HG03025 (cell line): ENCODE measurements at regions not wholly inside any gene's neighbourhood (a gene's known extent, or its start where the extent isn't known, plus 50 kb on each side); places are given as distances from the start of the nearest gene placed in this dataset.

Source experiments
- ATAC-seq: cut with Tn5 transposase; IDR thresholded peaks from one replicate; pipeline ENCODE4 v1.9.1; 2021; ENCODE audit warnings: mild to moderate bottlenecking, moderate library complexity; ENCODE audit not compliant: unreplicated experiment, low FRiP score

- no peak for ATAC-seq
Measured at GRCh38 chr11:115679945-115680344, 175.7 kb upstream of the CADM1 start.

- no peak for ATAC-seq
Measured at GRCh38 chr11:115678942-115679341, 174.7 kb upstream of the CADM1 start.

- ATAC-seq, result no peak
Measured at GRCh38 chr11:115677190-115677589, 173.0 kb upstream of the CADM1 start.

GRCh38 chr11:115676768-115677167, 172.6 kb upstream of the CADM1 start:
- no peak for ATAC-seq

GRCh38 chr11:115676206-115676605, 172.0 kb upstream of the CADM1 start:
- no peak for ATAC-seq

DNA sequence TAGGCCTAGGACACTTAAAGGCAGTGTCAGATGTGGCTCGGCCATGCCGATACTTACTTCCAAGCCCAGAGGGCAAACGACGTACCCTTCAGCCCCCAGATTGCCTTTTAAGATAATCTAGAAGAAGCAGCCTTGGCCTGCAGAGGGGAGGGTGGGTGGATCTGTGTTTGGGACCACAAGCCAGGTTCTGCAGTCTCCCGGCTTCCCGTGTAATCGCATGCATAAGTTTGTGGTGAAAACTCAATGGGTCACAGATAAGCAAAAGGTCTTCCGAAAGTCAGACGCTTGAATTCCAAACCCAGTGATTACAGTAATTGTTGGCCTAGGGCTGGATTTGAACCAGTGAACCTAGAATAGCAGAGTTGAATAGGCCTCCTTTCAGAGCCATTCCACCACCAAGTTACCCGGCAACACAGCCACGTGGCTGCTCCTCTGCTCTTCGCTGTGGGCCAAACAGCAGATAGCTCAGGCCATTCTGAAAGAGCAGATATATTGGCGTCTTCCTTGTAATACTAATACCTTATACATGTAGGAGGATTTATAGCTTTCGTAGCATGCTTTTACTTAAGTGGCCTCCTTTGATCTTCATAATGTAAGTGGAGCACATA, 170.8 kb upstream of the CADM1 start:
- ATAC-seq, result no peak

- ATAC-seq, result no peak
Measured at GRCh38 chr11:115674176-115674936, 170.1 kb upstream of the CADM1 start.

DNA sequence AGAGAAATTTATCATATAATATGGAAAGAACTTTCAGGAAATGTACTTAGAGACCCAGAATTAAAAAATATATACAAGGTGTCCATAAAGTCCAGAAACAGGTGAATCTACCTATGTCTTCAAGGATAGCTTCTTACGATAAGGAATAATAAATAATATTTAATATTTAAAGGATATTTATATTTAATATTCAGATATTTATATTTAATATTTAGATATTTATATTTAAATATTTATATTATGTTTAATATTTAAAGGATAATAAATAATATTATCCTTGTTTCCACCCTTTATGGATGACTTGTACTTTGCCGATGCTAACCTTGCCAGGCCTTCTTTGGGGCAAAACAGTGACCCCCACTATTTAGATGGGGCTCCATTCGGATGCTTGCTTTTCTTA, 169.5 kb upstream of the CADM1 start:
- ATAC-seq, result no peak

GRCh38 chr11:115672999-115673411, 168.8 kb upstream of the CADM1 start:
- ATAC-seq, result no peak

DNA sequence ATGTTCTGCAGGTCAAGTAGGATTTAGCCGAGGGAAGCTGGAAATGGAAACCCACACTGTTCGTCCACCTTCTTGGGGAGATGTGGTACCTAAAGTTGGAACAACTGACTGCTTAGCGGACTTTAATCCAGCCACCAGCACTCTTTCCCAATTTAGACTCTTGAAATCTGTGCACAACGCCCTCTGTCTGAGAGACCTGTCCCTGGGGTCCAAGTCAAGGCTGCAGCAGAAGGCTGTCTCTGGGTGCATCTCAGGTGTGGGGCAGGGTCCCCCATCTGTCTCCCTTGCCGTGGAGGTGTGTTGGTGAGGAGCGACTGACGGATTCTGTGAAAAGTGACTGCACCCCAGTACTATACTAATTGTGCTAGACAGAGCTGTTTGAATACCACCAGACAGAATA, 168.2 kb upstream of the CADM1 start:
- ATAC-seq, result no peak

DNA sequence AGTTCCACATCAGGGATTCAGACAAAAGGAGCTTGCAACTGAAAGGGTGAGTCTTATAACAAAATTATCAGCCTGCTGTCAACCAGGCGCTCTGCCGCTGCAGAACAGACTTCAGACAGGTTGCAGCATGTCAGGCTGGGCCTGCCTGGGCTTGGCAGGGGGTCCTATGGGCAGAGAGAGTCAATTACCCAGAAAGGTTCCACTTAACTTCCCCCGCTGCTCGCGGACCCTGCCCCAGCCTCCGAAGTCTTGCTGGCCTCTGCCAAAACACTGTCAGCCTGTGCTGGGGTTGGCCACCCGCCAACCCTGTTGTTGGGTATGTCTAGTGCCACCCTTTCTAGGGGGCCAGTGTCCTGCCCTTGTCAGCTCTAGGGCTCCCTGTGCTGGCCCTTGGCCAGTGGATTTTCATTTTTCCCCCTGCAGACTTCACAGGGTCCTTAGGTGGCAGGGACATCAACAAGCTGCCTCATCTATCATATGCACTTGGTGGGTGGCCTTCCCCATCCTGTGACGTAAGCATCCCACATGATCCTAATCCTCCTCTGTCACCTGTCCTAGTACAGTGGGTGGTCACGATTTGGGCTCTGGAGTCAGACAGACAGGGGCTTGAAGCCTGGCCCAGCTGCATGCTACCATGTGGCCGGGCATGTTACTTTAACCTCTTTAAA, 166.5 kb upstream of the CADM1 start:
- no peak for ATAC-seq

DNA sequence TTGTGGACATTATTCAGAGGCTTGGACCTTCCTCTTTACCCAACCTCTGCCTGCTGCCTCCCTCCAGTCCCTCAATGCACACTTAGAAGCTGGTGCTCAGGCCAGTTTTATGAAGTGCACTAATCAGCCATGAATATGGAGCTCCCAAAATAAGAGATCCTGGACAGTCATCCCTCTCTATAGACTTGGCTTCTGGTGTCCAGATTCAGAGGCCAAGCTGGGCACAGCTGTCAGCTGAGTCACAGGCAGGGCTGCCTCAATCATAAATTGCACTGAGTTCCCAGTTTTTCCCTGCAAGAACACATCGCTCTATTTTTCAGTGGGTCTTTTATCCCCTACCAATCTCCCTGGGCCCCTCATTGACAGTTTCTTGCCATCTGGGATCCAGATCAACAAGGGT, 161.7 kb upstream of the CADM1 start:
- no peak for ATAC-seq

DNA sequence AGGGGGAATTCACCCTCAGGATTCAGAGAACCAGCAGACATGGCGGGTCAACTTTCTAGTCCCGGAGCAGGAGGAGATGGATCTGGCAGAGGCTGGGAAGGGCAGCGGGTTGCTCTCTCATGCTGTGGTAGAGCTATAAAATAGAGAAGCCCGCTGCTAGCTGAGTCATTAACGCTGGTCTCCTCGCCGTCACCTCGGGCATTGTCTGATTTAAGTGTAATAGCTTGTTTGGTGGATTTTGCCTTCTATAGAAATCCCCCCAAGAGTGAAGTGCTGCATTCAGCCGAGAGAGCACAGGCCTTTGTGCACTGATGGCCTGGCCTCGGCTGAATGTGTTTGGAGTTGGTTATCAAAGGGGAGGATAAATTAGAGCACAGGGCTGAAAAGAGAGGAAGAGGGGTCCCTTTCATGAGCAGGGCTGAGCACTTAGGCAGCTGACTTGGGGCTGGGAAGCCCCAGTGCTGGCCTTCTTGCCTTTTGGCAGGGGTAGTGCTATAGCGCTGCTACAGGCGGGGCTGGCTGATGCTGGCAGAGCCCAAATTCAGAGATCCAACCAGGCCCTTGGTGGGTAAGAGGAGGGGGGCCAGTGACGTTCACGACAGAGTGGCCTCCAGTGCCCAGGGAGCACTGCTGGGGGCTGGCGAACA, 161.1 kb upstream of the CADM1 start:
- no peak for ATAC-seq

- ATAC-seq, result no peak
Measured at GRCh38 chr11:115664313-115664712, 160.1 kb upstream of the CADM1 start.

DNA sequence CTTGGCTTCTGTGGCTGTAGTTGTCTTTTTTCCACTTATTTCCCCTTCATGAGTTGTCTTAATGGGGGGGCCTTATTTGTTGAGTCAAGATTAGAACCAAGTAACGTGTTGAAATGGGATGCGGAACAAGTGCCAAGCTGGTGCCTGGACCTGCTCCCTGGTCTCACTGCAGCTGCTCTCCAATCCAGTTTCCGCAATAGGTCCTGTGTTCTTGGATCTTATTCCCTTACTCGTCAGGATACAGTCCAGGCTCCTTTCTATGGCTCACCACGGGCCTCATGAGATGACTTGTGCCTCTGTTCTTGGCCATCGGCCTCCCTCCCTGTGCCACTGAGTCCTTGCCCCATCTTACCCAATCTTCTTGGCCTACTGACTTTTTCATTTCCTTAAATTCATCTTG, 159.6 kb upstream of the CADM1 start:
- no peak for ATAC-seq

GRCh38 chr11:115660030-115660805, 156.0 kb upstream of the CADM1 start:
- ATAC-seq, result no peak

DNA sequence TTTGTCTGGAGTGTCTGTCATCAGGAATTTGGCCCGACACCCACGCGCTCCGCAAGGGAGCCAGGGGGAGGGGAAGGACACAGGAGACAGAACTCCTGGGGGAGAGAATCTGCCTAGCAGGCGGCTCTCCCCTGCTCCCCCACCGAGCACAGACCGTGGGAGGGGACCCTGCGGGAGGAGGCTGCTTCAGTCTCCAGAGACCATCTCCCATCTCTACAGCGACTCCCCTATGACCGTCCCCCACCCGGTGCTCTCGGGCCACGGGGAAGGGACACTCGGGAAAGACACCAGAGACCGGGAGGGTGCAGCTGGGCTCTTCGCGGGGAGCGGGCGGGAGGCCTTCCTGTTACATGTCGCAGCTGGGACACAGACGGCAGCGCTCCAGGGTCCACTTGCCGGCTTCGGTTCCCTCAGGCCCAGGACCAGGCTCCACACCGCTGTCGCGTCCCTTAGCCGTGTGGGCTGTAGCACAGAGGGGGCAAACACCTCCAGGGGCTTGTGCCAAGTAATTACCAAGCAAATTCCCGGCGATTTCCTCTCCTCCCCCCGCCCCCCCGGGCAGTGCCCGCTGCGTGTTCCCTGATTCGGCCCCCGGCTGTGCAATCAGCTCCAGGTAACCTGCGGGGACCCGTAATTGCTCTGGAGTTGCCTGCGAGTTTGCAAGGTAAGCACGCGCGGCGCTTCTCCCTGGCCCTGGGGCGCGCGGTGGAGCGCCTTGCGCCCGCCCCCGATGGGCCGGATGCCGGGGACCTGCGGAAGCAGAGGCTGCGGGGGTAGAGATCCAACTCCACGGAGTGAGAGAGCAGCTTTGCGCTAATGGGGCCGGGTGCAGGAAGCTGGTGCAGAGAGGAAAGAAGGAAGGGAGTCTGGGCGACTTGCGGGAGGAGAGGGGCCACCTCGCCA, 155.1 kb upstream of the CADM1 start:
- ATAC-seq, result no peak

DNA sequence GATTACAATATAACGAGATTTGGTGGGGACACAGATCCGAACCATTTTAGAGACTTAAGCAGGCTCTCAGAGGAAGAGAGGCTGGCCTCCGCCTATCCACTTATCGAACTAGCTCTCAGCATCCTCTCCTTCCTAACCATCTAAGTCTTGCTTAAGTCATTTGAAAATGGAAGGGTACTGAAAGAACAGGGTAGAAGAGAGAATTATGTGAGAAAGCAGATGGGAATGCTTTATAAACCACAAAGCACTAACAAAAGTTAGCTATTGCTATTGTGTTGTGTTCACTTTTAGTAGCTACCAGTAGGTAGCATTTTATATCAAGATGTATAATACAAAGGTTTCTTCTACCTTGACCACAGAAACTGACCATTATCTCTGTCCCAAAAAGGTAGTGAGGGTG, 153.4 kb upstream of the CADM1 start:
- ATAC-seq, result no peak

- no peak for ATAC-seq
Measured at GRCh38 chr11:115656669-115657068, 152.5 kb upstream of the CADM1 start.

DNA sequence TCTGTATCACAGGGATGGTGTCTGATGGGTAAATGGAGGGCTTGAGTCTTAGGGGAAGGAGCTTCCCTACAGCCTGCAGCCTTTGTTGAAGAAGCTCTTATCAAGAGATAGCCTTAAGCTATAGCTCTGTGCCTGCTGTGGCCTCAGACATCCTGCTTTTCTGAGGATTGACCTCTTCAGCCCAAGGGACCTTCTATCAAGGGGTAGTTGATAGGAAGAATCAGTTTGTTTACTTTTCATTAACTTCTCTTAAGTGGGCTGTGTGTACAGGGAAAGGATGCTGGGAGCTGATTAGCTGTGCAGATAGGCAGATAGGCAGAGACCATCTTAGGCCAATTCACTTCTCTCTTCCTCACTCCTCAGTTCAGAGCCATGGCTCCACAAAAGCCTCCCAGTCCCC, 151.8 kb upstream of the CADM1 start:
- ATAC-seq, result no peak
